ENCODE measurements at regions not wholly inside any gene's neighbourhood (a gene's known extent, or its start where the extent isn't known, plus 50 kb on each side); places are given as distances from the start of the nearest gene placed in this dataset.

DNA sequence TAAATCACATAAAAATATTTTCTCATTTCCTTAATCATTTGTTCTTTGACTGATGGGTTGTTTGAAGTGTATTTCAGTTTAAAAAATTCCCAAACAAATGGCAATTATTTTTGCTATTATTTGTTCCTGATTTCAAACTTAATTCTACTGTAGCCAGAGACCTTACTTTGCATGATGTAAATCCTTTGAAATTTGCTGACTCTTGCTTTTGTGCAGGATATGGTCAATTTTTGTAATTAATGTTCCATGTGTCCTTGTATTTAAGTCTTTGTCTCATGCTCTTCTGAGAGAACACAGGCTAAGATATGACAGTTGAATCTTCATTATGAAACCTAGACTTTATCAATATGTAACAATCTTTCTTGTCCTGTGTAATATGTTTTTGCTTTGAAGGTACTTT is 295.0 kb upstream of the CHD6 start:
- TF ChIP-seq, protein P1, sequence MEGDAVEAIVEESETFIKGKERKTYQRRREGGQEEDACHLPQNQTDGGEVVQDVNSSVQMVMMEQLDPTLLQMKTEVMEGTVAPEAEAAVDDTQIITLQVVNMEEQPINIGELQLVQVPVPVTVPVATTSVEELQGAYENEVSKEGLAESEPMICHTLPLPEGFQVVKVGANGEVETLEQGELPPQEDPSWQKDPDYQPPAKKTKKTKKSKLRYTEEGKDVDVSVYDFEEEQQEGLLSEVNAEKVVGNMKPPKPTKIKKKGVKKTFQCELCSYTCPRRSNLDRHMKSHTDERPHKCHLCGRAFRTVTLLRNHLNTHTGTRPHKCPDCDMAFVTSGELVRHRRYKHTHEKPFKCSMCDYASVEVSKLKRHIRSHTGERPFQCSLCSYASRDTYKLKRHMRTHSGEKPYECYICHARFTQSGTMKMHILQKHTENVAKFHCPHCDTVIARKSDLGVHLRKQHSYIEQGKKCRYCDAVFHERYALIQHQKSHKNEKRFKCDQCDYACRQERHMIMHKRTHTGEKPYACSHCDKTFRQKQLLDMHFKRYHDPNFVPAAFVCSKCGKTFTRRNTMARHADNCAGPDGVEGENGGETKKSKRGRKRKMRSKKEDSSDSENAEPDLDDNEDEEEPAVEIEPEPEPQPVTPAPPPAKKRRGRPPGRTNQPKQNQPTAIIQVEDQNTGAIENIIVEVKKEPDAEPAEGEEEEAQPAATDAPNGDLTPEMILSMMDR (IDR thresholded peaks at IDR 0.05; ENCODE audit: low read length) = no peak
- no peak for TF ChIP-seq EZH2 (IDR thresholded peaks at IDR 0.05; ENCODE audit: borderline replicate concordance, low read length)
